Prostate gland (tissue), 2 donors: ENCODE measurements at regions not wholly inside any gene's neighbourhood (a gene's known extent, or its start where the extent isn't known, plus 50 kb on each side); places are given as distances from the start of the nearest gene placed in this dataset.

ENCODE experiments used
- DNase-seq: peaks from one replicate; pipeline ENCODE4 v3.0.0-alpha.2; 2019; ENCODE audit warnings: low spot score
- H3K27ac ChIP-seq, 2 donors: fragments of 200-600 bp; sonication (generic); 2 replicates each; pipeline ENCODE4 v1.5.1; 2017 to 2019
- H3K27me3 ChIP-seq: fragments of 200-600 bp; sonication (generic); replicated peaks from 2 replicates; pipeline ENCODE4 v1.5.1; 2019; ENCODE audit not compliant: insufficient read depth
- H3K36me3 ChIP-seq, 2 donors: fragments of 200-600 bp; sonication (generic); 1 replicate in 1 of 2; 2 replicates in 1 of 2; pipeline versions ENCODE4 v1.5.1 to v1.8.1; 2017 to 2019
- H3K4me1 ChIP-seq: fragments of 200-600 bp; sonication (generic); replicated peaks from 2 replicates; pipeline ENCODE4 v1.5.1; 2019
- H3K4me3 ChIP-seq, 2 donors: fragments of 200-600 bp; sonication (generic); 2 replicates each; pipeline ENCODE4 v1.5.1; 2017 to 2019
- H3K9me3 ChIP-seq: fragments of 200-600 bp; sonication (generic); 2 replicates; pipeline ENCODE4 v1.5.1; 2017
- POLR2A ChIP-seq: fragments of 450-650 bp; IDR thresholded peaks from one replicate; pipeline ENCODE4 v1.6.1; 2016; ENCODE audit warnings: antibody characterized with exemption, mild to moderate bottlenecking
- POLR2AphosphoS5 ChIP-seq: sonication (generic); formaldehyde crosslinking; IDR thresholded peaks from one replicate; pipeline ENCODE4 v1.6.1; 2017; ENCODE audit warnings: antibody characterized with exemption
- WGBS: methylation state at CpG from one replicate; pipeline ENCODE4 v1.1.5; 2018; 5-methylcytosine and 5-hydroxymethylcytosine counted together
- intact Hi-C: fragments of 100-400 bp; cut with DNase I; formaldehyde crosslinking; loops from one replicate; pipeline ENCODE4 v1.14.2; 2022
- TF ChIP-seq, protein P1 (sequence below), 4 experiments: fragments of 200-600 bp in 2 of 4; fragments of 450-650 bp in 2 of 4; sonication (generic) in 2 of 4; IDR thresholded peaks; 1 replicate in 3 of 4; 2 replicates in 1 of 4; pipeline ENCODE4 v1.5.1; 2016 to 2019; ENCODE audit warnings: antibody characterized with exemption in 4 of 4, mild to moderate bottlenecking in 2 of 4, moderate library complexity in 2 of 4

DNA sequence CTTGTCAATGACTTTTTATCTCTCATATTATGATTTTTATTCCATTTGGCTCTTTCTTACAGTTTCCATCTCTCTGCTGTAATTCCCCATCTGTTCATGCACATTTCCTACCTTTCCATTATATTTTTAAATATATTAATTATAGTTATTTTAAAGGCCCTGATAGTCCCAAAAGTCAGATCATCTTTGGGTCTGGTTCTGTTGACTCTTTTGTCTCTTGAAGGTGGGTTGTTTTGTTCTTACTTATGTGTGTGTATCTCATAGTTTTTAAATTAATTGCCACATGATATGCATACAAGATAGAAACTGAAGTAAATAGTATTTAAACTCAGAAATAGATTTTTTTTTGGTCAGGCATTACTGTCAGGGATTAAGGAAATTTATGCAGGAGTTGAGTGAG is 178.0 kb upstream of the AJAP1 start:
- H3K27me3 ChIP-seq = no peaks in the 10 kb centered on the region
- H3K27ac ChIP-seq = no peak overlapping the region
- H3K4me3 ChIP-seq = no peak overlapping the region
- H3K4me1 ChIP-seq = no peaks in the 10 kb centered on the region
- H3K9me3 ChIP-seq = no peaks in the 10 kb centered on the region
- TF ChIP-seq POLR2AphosphoS5 (no peak), POLR2A (no peak)
- TF ChIP-seq, protein P1, sequence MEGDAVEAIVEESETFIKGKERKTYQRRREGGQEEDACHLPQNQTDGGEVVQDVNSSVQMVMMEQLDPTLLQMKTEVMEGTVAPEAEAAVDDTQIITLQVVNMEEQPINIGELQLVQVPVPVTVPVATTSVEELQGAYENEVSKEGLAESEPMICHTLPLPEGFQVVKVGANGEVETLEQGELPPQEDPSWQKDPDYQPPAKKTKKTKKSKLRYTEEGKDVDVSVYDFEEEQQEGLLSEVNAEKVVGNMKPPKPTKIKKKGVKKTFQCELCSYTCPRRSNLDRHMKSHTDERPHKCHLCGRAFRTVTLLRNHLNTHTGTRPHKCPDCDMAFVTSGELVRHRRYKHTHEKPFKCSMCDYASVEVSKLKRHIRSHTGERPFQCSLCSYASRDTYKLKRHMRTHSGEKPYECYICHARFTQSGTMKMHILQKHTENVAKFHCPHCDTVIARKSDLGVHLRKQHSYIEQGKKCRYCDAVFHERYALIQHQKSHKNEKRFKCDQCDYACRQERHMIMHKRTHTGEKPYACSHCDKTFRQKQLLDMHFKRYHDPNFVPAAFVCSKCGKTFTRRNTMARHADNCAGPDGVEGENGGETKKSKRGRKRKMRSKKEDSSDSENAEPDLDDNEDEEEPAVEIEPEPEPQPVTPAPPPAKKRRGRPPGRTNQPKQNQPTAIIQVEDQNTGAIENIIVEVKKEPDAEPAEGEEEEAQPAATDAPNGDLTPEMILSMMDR (IDR thresholded peaks at IDR 0.05) = no peak
- H3K36me3 ChIP-seq = no peaks in the 10 kb centered on the region
- intact Hi-C loops = no loop called here
- no peak for DNase-seq

DNA sequence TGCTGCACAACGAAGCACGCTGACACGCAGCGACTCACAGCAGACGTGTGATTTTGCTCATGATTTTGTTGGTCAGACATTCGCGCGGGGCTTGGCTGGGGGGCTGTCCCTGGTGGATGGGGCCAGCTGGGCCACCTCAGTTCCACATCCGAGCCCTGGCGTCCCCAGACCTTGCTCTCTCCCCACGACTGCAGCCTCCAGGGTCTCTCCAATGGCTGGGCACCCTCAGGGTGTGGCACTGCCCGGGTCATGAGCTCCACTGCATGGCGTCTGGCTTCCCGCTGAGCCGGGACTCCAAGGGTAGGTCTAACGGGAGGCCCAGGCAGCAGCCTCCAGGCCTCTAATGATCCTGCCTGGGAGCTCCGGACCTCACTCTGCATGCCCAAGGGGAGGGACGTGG is 173.0 kb upstream of the AJAP1 start:
- no peak for DNase-seq
- WGBS = 91% methylated on average over 18 of the region's 18 CpGs
- intact Hi-C loops = no loop called here
- H3K4me3 ChIP-seq = no peak overlapping the region
- no peak for TF ChIP-seq POLR2A
- no peak for TF ChIP-seq POLR2AphosphoS5
- TF ChIP-seq, protein P1 (IDR thresholded peaks at IDR 0.05) = no peak
- H3K4me1 ChIP-seq = no peaks in the 10 kb centered on the region
- H3K9me3 ChIP-seq = no peaks in the 10 kb centered on the region
- no peaks in the 10 kb centered on the region for H3K27me3 ChIP-seq
- no peak overlapping the region for H3K27ac ChIP-seq
- H3K36me3 ChIP-seq = no peaks in the 10 kb centered on the region

DNA sequence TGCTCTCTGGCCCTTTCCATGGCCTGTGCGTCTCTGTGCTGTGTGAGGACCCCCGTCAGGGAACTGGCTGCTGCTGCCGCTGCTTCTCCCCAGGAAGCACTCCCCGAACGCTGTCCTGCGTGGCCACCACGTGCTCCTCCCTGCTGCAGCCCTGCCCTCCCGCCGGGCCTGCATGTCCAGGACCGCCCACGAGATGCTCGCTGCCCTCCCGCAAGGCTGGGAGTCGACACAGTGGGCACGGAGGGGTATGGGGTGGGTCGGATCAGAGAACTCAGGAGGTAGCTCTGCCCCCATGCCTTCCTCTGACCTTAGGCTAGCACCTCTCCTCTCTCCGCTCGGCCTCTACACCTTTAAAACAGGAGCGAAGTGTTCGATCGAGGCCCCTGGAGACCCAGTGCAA is 171.9 kb upstream of the AJAP1 start:
- no peak for DNase-seq
- no peaks in the 10 kb centered on the region for H3K9me3 ChIP-seq
- no peak overlapping the region for H3K27ac ChIP-seq
- no peak for TF ChIP-seq POLR2AphosphoS5
- no peak for TF ChIP-seq POLR2A
- TF ChIP-seq, protein P1 (IDR thresholded peaks at IDR 0.05) = no peak
- no peaks in the 10 kb centered on the region for H3K4me1 ChIP-seq
- intact Hi-C loops = no loop called here
- H3K27me3 ChIP-seq = no peaks in the 10 kb centered on the region
- no peak overlapping the region for H3K4me3 ChIP-seq
- H3K36me3 ChIP-seq = no peaks in the 10 kb centered on the region
- WGBS = 92% methylated on average over 21 of the region's 21 CpGs

DNA sequence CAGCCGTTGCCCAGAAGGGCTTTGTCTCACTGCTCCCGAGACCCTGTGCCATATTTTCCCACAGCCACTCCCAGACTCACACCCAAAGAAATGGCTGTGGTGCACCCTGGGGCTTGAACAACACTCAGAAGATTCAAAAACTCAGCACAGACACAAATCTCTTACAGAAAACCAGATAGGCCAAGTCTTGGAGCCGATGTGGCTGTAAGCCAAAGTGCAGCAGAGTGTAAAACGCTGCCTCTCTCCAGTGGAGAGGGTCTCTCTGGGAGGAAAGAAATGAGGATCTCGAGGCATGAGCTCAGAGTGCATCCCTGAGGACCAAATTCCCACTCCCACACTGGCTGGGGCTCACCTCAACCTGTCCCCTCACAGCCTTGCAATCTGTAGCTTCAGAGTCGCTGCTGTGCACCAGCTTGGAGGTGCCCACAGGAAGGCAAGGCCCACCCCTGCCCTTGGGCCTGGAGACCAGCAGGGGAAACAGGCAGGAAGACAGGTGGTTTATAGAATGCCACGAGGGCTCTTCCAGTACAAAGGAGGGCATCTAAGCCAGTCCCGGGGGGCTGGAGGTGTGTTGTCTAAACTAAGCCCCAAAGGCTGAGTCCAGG is 171.3 kb upstream of the AJAP1 start:
- TF ChIP-seq POLR2A (no peak), POLR2AphosphoS5 (no peak)
- TF ChIP-seq, protein P1 (IDR thresholded peaks at IDR 0.05) = no peak
- WGBS = 79% methylated on average over 8 of the region's 8 CpGs
- intact Hi-C loops = no loop called here

DNA sequence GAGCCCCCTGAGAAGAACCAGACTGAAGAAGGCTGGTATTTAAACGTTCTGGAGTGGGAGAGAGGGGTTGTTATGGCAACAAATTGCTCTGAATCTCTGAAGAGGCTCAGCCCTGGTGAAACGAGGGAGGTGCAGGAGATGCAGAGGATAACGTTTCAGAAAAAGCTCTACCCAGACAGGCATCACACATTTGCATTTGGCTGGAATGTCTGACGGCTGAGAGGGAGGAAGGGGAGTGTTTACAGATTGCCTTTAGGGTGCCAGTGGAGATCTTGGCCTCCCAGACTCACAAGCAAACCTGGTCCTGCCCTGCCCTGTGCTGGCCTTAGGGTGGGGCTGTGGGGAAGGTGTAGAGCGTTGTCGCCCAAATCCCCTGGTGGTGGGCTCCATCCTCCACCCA is 169.0 kb upstream of the AJAP1 start:
- WGBS = 34% methylated on average over 6 of the region's 6 CpGs
- Histone ChIP-seq H3K4me1 (no peaks in the 10 kb centered on the region), H3K27me3 (no peaks in the 10 kb centered on the region), H3K9me3 (no peaks in the 10 kb centered on the region), H3K27ac (no peak overlapping the region), H3K4me3 (no peak overlapping the region), H3K36me3 (no peaks in the 10 kb centered on the region)
- TF ChIP-seq, protein P1 (IDR thresholded peaks at IDR 0.05) = no peak
- TF ChIP-seq POLR2AphosphoS5 (no peak), POLR2A (no peak)
- intact Hi-C loops = no loop called here
- no peak for DNase-seq

More for the DNA sequence above, 171.3 kb upstream of the AJAP1 start:
- no peak overlapping the region for H3K4me3 ChIP-seq
- DNase-seq = no peak
- H3K4me1 ChIP-seq = no peaks in the 10 kb centered on the region
- H3K27me3 ChIP-seq = no peaks in the 10 kb centered on the region
- H3K36me3 ChIP-seq = no peaks in the 10 kb centered on the region
- no peak overlapping the region for H3K27ac ChIP-seq
- H3K9me3 ChIP-seq = no peaks in the 10 kb centered on the region
